Mesendoderm (in vitro differentiated cells): ENCODE measurements at regions not wholly inside any gene's neighbourhood (a gene's known extent, or its start where the extent isn't known, plus 50 kb on each side); places are given as distances from the start of the nearest gene placed in this dataset.

Experiments used
- DNase-seq: peaks from one replicate; pipeline ENCODE4 v3.0.0; 2013
- H2AK5ac ChIP-seq: 2 replicates; pipeline ENCODE4 v1.6.1; 2013; ENCODE audit warnings: low read length, inconsistent platforms
- H2BK120ac ChIP-seq: 2 replicates; pipeline ENCODE4 v1.6.1; 2013; ENCODE audit warnings: low read depth, mild to moderate bottlenecking, low read length, moderate library complexity, mixed read lengths
- H2BK15ac ChIP-seq: replicated peaks from 2 replicates; pipeline ENCODE4 v1.6.1; 2013; ENCODE audit warnings: low read depth, mild to moderate bottlenecking, moderate library complexity
- H2BK5ac ChIP-seq: 2 replicates; pipeline ENCODE4 v1.6.1; 2013; ENCODE audit warnings: low read length, inconsistent platforms
- H3K18ac ChIP-seq: 2 replicates; pipeline ENCODE4 v1.6.1; 2013; ENCODE audit warnings: mild to moderate bottlenecking, low read length, mixed read lengths
- H3K23ac ChIP-seq: one replicate; pipeline ENCODE4 v1.6.1; 2013; ENCODE audit warnings: low read length
- H3K27ac ChIP-seq: 2 replicates; pipeline ENCODE4 v1.5.1; 2013; ENCODE audit warnings: low read depth, mild to moderate bottlenecking, inconsistent platforms, low read length, moderate library complexity
- H3K27me3 ChIP-seq: 2 replicates; pipeline ENCODE4 v1.6.1; 2013; ENCODE audit warnings: low read length, control low read depth, mild to moderate bottlenecking, inconsistent platforms; ENCODE audit not compliant: insufficient read depth, poor library complexity
- H3K36me3 ChIP-seq: 2 replicates; pipeline ENCODE4 v1.6.1; 2013; ENCODE audit warnings: low read length, inconsistent platforms; ENCODE audit not compliant: control insufficient read depth, insufficient read depth
- H3K4ac ChIP-seq: one replicate; pipeline ENCODE4 v1.6.1; 2013; ENCODE audit warnings: low read depth, mild to moderate bottlenecking, low read length, moderate library complexity
- H3K4me1 ChIP-seq: 2 replicates; pipeline ENCODE4 v1.6.1; 2013; ENCODE audit warnings: low read depth, low read length, inconsistent platforms; ENCODE audit not compliant: control insufficient read depth
- H3K4me2 ChIP-seq: 2 replicates; pipeline ENCODE4 v1.6.1; 2013; ENCODE audit warnings: low read length
- H3K4me3 ChIP-seq: 2 replicates; pipeline ENCODE4 v1.5.1; 2013; ENCODE audit warnings: mild to moderate bottlenecking, low read length
- H3K56ac ChIP-seq: one replicate; pipeline ENCODE4 v1.6.1; 2013; ENCODE audit warnings: low read length
- H3K79me1 ChIP-seq: 2 replicates; pipeline ENCODE4 v1.6.1; 2013; ENCODE audit warnings: low read length, inconsistent platforms
- H3K79me2 ChIP-seq: 2 replicates; pipeline ENCODE4 v1.6.1; 2013; ENCODE audit warnings: mild to moderate bottlenecking, low read length; ENCODE audit not compliant: control insufficient read depth, insufficient read depth
- H3K9ac ChIP-seq: 2 replicates; pipeline ENCODE4 v1.6.1; 2013; ENCODE audit warnings: low read length, inconsistent platforms
- H4K5ac ChIP-seq: one replicate; pipeline ENCODE4 v1.6.1; 2013; ENCODE audit warnings: low read length
- H4K8ac ChIP-seq: one replicate; pipeline ENCODE4 v1.6.1; 2013; ENCODE audit warnings: low read depth, mild to moderate bottlenecking, control low read depth, low read length, moderate library complexity
- WGBS: extraction: QIAGEN DNeasy Blood & Tissue Kit; methylation state at CpG from one replicate; pipeline ENCODE4 v1.1.7; 2013; ENCODE audit warnings: low lambda C conversion rate, missing lambda C conversion rate; ENCODE audit not compliant: insufficient coverage; ENCODE audit errors: extremely low coverage; 5-methylcytosine and 5-hydroxymethylcytosine counted together

DNA sequence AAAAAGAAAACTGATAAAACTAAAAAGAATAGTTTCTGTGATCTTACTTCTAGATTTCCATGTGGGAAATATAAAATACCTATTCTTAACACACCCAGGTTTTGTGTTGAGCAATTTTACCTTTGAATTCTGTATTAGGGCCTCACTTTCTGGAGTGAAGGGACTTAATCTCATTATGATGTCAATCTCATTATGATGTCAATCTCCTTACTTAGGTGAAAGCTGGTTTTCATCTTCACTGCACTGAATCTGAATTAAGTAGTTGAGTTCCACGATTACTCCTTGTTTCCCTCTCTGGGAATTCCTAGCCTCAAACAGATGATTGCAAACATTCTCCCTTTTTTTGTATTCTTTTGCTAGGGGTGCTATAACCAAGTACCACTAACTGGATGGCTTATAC lies 1367.2 kb downstream of the EFNB2 start:
- Histone ChIP-seq H2BK120ac (no peak overlapping the region), H3K4me3 (no peak overlapping the region), H3K56ac (no peak overlapping the region), H3K79me2 (no peaks in the 10 kb centered on the region), H3K27ac (no peak overlapping the region), H3K36me3 (no peaks in the 10 kb centered on the region), H3K18ac (no peak overlapping the region), H3K4ac (no peak overlapping the region), H3K23ac (no peak overlapping the region), H2BK5ac (no peak overlapping the region), H4K8ac (no peak overlapping the region), H3K4me1 (no peaks in the 10 kb centered on the region), H3K9ac (no peak overlapping the region), H2BK15ac (no peak overlapping the region), H4K5ac (no peak overlapping the region), H3K79me1 (no peaks in the 10 kb centered on the region), H3K4me2 (no peak overlapping the region), H2AK5ac (no peak overlapping the region), H3K27me3 (no peaks in the 10 kb centered on the region)
- no CpG with 5 or more reads among the region's 1 CpG for WGBS
- no peak for DNase-seq

DNA sequence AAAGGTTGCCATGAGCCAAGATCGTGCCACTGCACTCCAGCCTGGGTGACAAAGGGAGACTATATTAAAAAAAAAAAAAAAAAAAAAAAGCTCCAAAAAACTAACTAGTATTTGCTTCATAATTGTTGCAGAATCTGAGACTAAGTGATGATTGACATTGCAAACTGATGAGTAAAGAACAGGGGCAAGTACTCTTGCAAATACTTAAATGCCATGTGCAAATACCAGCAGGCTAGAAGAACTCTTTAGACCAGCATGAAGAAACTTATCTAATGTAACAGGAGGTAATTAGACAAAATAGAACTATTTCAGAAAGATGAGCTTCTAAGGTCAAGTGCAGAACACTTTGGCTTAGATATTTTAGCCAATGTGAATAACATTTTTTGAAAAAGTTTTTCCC lies 1368.1 kb downstream of the EFNB2 start:
- H3K56ac ChIP-seq, result no peak overlapping the region
- no peaks in the 10 kb centered on the region for H3K79me2 ChIP-seq
- H4K8ac ChIP-seq, result no peak overlapping the region
- H3K9ac ChIP-seq, result no peak overlapping the region
- no peak overlapping the region for H2BK5ac ChIP-seq
- no peak overlapping the region for H3K23ac ChIP-seq
- no peaks in the 10 kb centered on the region for H3K79me1 ChIP-seq
- no peak overlapping the region for H3K18ac ChIP-seq
- H2BK15ac ChIP-seq, result no peak overlapping the region
- H3K4me3 ChIP-seq, result no peak overlapping the region
- no peak for DNase-seq
- no peaks in the 10 kb centered on the region for H3K36me3 ChIP-seq
- no peaks in the 10 kb centered on the region for H3K4me1 ChIP-seq
- no peak overlapping the region for H4K5ac ChIP-seq
- H2BK120ac ChIP-seq, result no peak overlapping the region
- H3K27me3 ChIP-seq, result no peaks in the 10 kb centered on the region
- no peak overlapping the region for H3K4ac ChIP-seq
- H3K4me2 ChIP-seq, result no peak overlapping the region
- WGBS, result no CpG with 5 or more reads among the region's 1 CpG
- no peak overlapping the region for H3K27ac ChIP-seq
- H2AK5ac ChIP-seq, result no peak overlapping the region

GRCh38 chr13:105165449-105166125 lies 1369.9 kb downstream of the EFNB2 start:
- Histone ChIP-seq H2BK120ac (no peak overlapping the region), H3K36me3 (no peaks in the 10 kb centered on the region), H4K5ac (no peak overlapping the region), H3K18ac (no peak overlapping the region), H3K4me1 (no peaks in the 10 kb centered on the region), H3K4me3 (no peak overlapping the region), H4K8ac (no peak overlapping the region), H3K4ac (no peak overlapping the region), H3K4me2 (no peak overlapping the region), H3K79me1 (no peaks in the 10 kb centered on the region), H3K56ac (no peak overlapping the region), H2AK5ac (no peak overlapping the region), H3K27ac (no peak overlapping the region), H3K79me2 (no peaks in the 10 kb centered on the region), H2BK5ac (no peak overlapping the region), H3K27me3 (no peaks in the 10 kb centered on the region), H3K23ac (no peak overlapping the region), H3K9ac (no peak overlapping the region), H2BK15ac (no peak overlapping the region)
- no peak for DNase-seq
- no CpG with 5 or more reads among the region's 2 CpGs for WGBS

DNA sequence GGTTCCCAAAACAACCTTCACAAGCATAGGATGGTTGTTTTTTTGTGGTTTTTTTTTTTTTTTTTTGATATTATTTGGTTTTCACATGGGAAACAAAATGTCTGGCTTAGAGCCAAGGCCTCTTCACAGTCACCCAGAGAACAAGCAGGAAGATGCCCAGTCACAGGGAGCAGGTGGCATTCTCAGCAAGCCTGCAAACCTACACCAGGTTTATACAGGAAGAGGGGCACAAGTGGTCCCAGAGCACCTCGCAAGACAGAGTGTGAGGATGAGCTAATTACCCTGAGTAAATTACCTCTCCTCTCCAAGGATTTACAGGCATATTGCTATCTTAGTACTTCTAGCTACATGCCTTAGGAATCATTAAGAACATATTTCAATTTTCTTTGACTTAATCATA lies 1375.6 kb downstream of the EFNB2 start:
- H3K79me1 ChIP-seq, result no peaks in the 10 kb centered on the region
- H3K4me3 ChIP-seq, result no peak overlapping the region
- H2AK5ac ChIP-seq, result no peak overlapping the region
- H3K27me3 ChIP-seq, result no peaks in the 10 kb centered on the region
- no peak overlapping the region for H2BK120ac ChIP-seq
- no peak overlapping the region for H2BK15ac ChIP-seq
- no peak overlapping the region for H3K4me2 ChIP-seq
- H3K36me3 ChIP-seq, result no peaks in the 10 kb centered on the region
- no peak overlapping the region for H3K27ac ChIP-seq
- no CpG with 5 or more reads among the region's 1 CpG for WGBS
- no peak overlapping the region for H3K4ac ChIP-seq
- no peaks in the 10 kb centered on the region for H3K79me2 ChIP-seq
- H3K9ac ChIP-seq, result no peak overlapping the region
- no peak overlapping the region for H3K23ac ChIP-seq
- H3K4me1 ChIP-seq, result no peaks in the 10 kb centered on the region
- H3K18ac ChIP-seq, result no peak overlapping the region
- no peak overlapping the region for H3K56ac ChIP-seq
- H4K8ac ChIP-seq, result no peak overlapping the region
- no peak overlapping the region for H2BK5ac ChIP-seq
- DNase-seq, result no peak
- no peak overlapping the region for H4K5ac ChIP-seq

GRCh38 chr13:105153611-105154010 lies 1381.9 kb downstream of the EFNB2 start:
- H3K9ac ChIP-seq, result no peak overlapping the region
- H3K4me1 ChIP-seq, result no peaks in the 10 kb centered on the region
- H3K56ac ChIP-seq, result no peak overlapping the region
- H3K79me2 ChIP-seq, result no peaks in the 10 kb centered on the region
- no CpG with 5 or more reads among the region's 1 CpG for WGBS
- no peak overlapping the region for H4K5ac ChIP-seq
- H3K4ac ChIP-seq, result no peak overlapping the region
- H3K36me3 ChIP-seq, result no peaks in the 10 kb centered on the region
- H3K4me2 ChIP-seq, result no peak overlapping the region
- DNase-seq, result no peak
- H2BK5ac ChIP-seq, result no peak overlapping the region
- H3K27me3 ChIP-seq, result no peaks in the 10 kb centered on the region
- H2BK120ac ChIP-seq, result no peak overlapping the region
- no peak overlapping the region for H3K27ac ChIP-seq
- no peak overlapping the region for H3K23ac ChIP-seq
- no peak overlapping the region for H2AK5ac ChIP-seq
- H4K8ac ChIP-seq, result no peak overlapping the region
- H3K4me3 ChIP-seq, result no peak overlapping the region
- no peaks in the 10 kb centered on the region for H3K79me1 ChIP-seq
- no peak overlapping the region for H2BK15ac ChIP-seq
- no peak overlapping the region for H3K18ac ChIP-seq

GRCh38 chr13:105151639-105152038 lies 1383.8 kb downstream of the EFNB2 start:
- WGBS, result no CpG with 5 or more reads among the region's 3 CpGs

More at GRCh38 chr13:105151639-105152038, 1383.8 kb downstream of the EFNB2 start:
- Histone ChIP-seq H3K27ac (no peak overlapping the region), H3K79me1 (no peaks in the 10 kb centered on the region), H3K27me3 (no peaks in the 10 kb centered on the region), H4K8ac (no peak overlapping the region), H3K4me3 (no peak overlapping the region), H2AK5ac (no peak overlapping the region), H3K79me2 (no peaks in the 10 kb centered on the region), H2BK15ac (no peak overlapping the region), H3K9ac (no peak overlapping the region), H3K36me3 (no peaks in the 10 kb centered on the region), H3K56ac (no peak overlapping the region), H3K4ac (no peak overlapping the region), H2BK5ac (no peak overlapping the region), H2BK120ac (no peak overlapping the region), H3K4me2 (no peak overlapping the region), H3K4me1 (no peaks in the 10 kb centered on the region), H3K18ac (no peak overlapping the region), H4K5ac (no peak overlapping the region), H3K23ac (no peak overlapping the region)
- no peak for DNase-seq
